Gastrocnemius medialis (tissue), 4 donors: ENCODE measurements at regions not wholly inside any gene's neighbourhood (a gene's known extent, or its start where the extent isn't known, plus 50 kb on each side); places are given as distances from the start of the nearest gene placed in this dataset.

ENCODE experiments used
- ATAC-seq, 2 donors: fragments of 150-250 bp; one replicate each; pipeline ENCODE4 v1.9.1; 2016
- DNase-seq, 2 donors: peaks; one replicate each; pipeline ENCODE4 v3.0.0-alpha.2; 2019
- H3K27ac ChIP-seq, 4 donors: fragments of 200-600 bp; sonication (generic); 1 replicate in 1 of 4; 2 replicates in 3 of 4; pipeline ENCODE4 v1.5.1; 2016 to 2018; ENCODE audit warnings: mild to moderate bottlenecking in 2 of 4, moderate library complexity in 1 of 4
- H3K27me3 ChIP-seq, 3 donors: fragments of 200-600 bp; sonication (generic) in 2 of 3; 1 replicate in 1 of 3; 2 replicates in 2 of 3; pipeline versions ENCODE4 v1.5.1 to v1.6.0; 2016 to 2019; ENCODE audit warnings: mild to moderate bottlenecking in 1 of 3, moderate library complexity in 1 of 3
- H3K36me3 ChIP-seq, 2 donors: fragments of 200-600 bp; sonication (generic) in 1 of 2; one replicate each; pipeline ENCODE4 v1.5.1; 2017 to 2018
- H3K4me1 ChIP-seq, 2 donors: fragments of 200-600 bp; sonication (generic) in 1 of 2; one replicate each; pipeline ENCODE4 v1.5.1; 2016 to 2017; ENCODE audit warnings: mild to moderate bottlenecking in 2 of 2
- H3K4me3 ChIP-seq, 4 donors: fragments of 200-600 bp; sonication (generic) in 3 of 4; 1 replicate in 1 of 4; 2 replicates in 3 of 4; pipeline ENCODE4 v1.5.1; 2016 to 2019; ENCODE audit warnings: mild to moderate bottlenecking in 2 of 4
- H3K9me3 ChIP-seq, 3 donors: fragments of 200-600 bp; sonication (generic) in 2 of 3; 1 replicate in 1 of 3; 2 replicates in 2 of 3; pipeline ENCODE4 v1.5.1; 2016 to 2019
- CTCF ChIP-seq, 5 experiments: fragments of 450-650 bp in 3 of 5; fragments of 200-600 bp in 2 of 5; sonication (generic) in 2 of 5; IDR thresholded peaks in 4 of 5; conservative IDR thresholded peaks in 1 of 5; 1 replicate in 4 of 5; 2 replicates in 1 of 5; pipeline ENCODE4 v1.5.1; 2016 to 2019; ENCODE audit warnings: antibody characterized with exemption in 5 of 5, mild to moderate bottlenecking in 3 of 5, moderate library complexity in 3 of 5
- POLR2A ChIP-seq, 2 donors: fragments of 450-650 bp; IDR thresholded peaks; one replicate each; pipeline ENCODE4 v1.6.1; 2017; ENCODE audit warnings: antibody characterized with exemption in 2 of 2, mild to moderate bottlenecking in 2 of 2, moderate library complexity in 2 of 2
- in situ Hi-C, 4 donors: fragments of 200-750 bp; cut with MboI; loops; one replicate each; pipeline versions ENCODE4 v1.15.0 to v1.8.0; 2017; ENCODE audit warnings: low sequenced_read_pairs in 4 of 4
- intact Hi-C: fragments of 100-400 bp; cut with DNase I; formaldehyde crosslinking; loops from one replicate; pipeline ENCODE4 v1.15.1; 2023; ENCODE audit warnings: low total_unique reads

- no peaks in the 10 kb centered on the region for H3K4me1 ChIP-seq
- no peak overlapping the region for H3K27ac ChIP-seq
- no peaks in the 10 kb centered on the region for H3K9me3 ChIP-seq
- in situ Hi-C loops (no loop called here), intact Hi-C loops (no loop called here)
- no peak for TF ChIP-seq CTCF (IDR thresholded peaks at IDR 0.05 in 4 of 5, conservative IDR thresholded peaks at IDR 0.05 in 1 of 5)
- no peak for TF ChIP-seq POLR2A (IDR thresholded peaks at IDR 0.05)
- no peaks in the 10 kb centered on the region for H3K27me3 ChIP-seq
- H3K4me3 ChIP-seq: no peak overlapping the region
- ATAC-seq (no peak), DNase-seq (no peak)
- H3K36me3 ChIP-seq: no peaks in the 10 kb centered on the region
Measured at GRCh38 chr10:8187171-8187666, 132.7 kb downstream of the GATA3 start.

GRCh38 chr10:8189458-8189857 is 135.0 kb downstream of the GATA3 start:
- no peaks in the 10 kb centered on the region for H3K36me3 ChIP-seq
- ATAC-seq (no peak), DNase-seq (no peak)
- H3K4me1 ChIP-seq: no peaks in the 10 kb centered on the region
- intact Hi-C loops: no loop called here
- in situ Hi-C loops: no loop called here
- no peaks in the 10 kb centered on the region for H3K9me3 ChIP-seq
- TF ChIP-seq CTCF (IDR thresholded peaks at IDR 0.05 in 4 of 5, conservative IDR thresholded peaks at IDR 0.05 in 1 of 5) (no peak), POLR2A (IDR thresholded peaks at IDR 0.05) (no peak)
- H3K27ac ChIP-seq: no peak overlapping the region
- H3K27me3 ChIP-seq: no peaks in the 10 kb centered on the region
- no peak overlapping the region for H3K4me3 ChIP-seq

GRCh38 chr10:8192301-8192700 is 137.8 kb downstream of the GATA3 start:
- ATAC-seq: no peak
- DNase-seq: no peak
- in situ Hi-C loops: no loop called here

GRCh38 chr10:8193546-8193945 is 139.1 kb downstream of the GATA3 start:
- Histone ChIP-seq H3K27me3 (no peaks in the 10 kb centered on the region), H3K27ac (no peak overlapping the region), H3K36me3 (no peaks in the 10 kb centered on the region), H3K4me3 (no peak overlapping the region), H3K4me1 (no peaks in the 10 kb centered on the region), H3K9me3 (no peaks in the 10 kb centered on the region)
- no peak for ATAC-seq
- in situ Hi-C loops (no loop called here), intact Hi-C loops (no loop called here)
- DNase-seq: no peak
- no peak for TF ChIP-seq POLR2A (IDR thresholded peaks at IDR 0.05)
- TF ChIP-seq CTCF (IDR thresholded peaks at IDR 0.05 in 4 of 5, conservative IDR thresholded peaks at IDR 0.05 in 1 of 5): no peak

More at GRCh38 chr10:8192301-8192700, 137.8 kb downstream of the GATA3 start:
- H3K36me3 ChIP-seq: no peaks in the 10 kb centered on the region
- no peak overlapping the region for H3K4me3 ChIP-seq
- no peaks in the 10 kb centered on the region for H3K9me3 ChIP-seq
- no peak for TF ChIP-seq POLR2A (IDR thresholded peaks at IDR 0.05)
- TF ChIP-seq CTCF (IDR thresholded peaks at IDR 0.05 in 4 of 5, conservative IDR thresholded peaks at IDR 0.05 in 1 of 5): no peak
- no peaks in the 10 kb centered on the region for H3K27me3 ChIP-seq
- H3K4me1 ChIP-seq: no peaks in the 10 kb centered on the region
- intact Hi-C loops: no loop called here
- no peak overlapping the region for H3K27ac ChIP-seq

GRCh38 chr10:8194050-8194449 is 139.6 kb downstream of the GATA3 start:
- H3K4me3 ChIP-seq: no peak overlapping the region
- TF ChIP-seq CTCF (IDR thresholded peaks at IDR 0.05 in 4 of 5, conservative IDR thresholded peaks at IDR 0.05 in 1 of 5) (no peak), POLR2A (IDR thresholded peaks at IDR 0.05) (no peak)
- no peaks in the 10 kb centered on the region for H3K9me3 ChIP-seq
- intact Hi-C loops (no loop called here), in situ Hi-C loops (no loop called here)
- no peaks in the 10 kb centered on the region for H3K27me3 ChIP-seq
- no peaks in the 10 kb centered on the region for H3K4me1 ChIP-seq
- ATAC-seq (no peak), DNase-seq (no peak)
- H3K36me3 ChIP-seq: no peaks in the 10 kb centered on the region
- H3K27ac ChIP-seq: no peak overlapping the region
